ENCODE measurements at regions not wholly inside any gene's neighbourhood (a gene's known extent, or its start where the extent isn't known, plus 50 kb on each side); places are given as distances from the start of the nearest gene placed in this dataset.

- DNase-seq: no peak
Observed at GRCh38 chr6:132977413-132977812, 163.0 kb downstream of the RPS12 start.

GRCh38 chr6:132978685-132979084 lies 164.3 kb downstream of the RPS12 start:
- no peak for DNase-seq

GRCh38 chr6:132993738-132994137 lies 179.4 kb downstream of the RPS12 start:
- DNase-seq: no peak

- DNase-seq: no peak
Observed at GRCh38 chr6:132995009-132995408, 180.6 kb downstream of the RPS12 start.

GRCh38 chr6:132995432-132995831 lies 181.1 kb downstream of the RPS12 start:
- no peak for DNase-seq

- DNase-seq: no peak
Observed at GRCh38 chr6:132998418-132998817, 184.0 kb downstream of the RPS12 start.

GRCh38 chr6:133001040-133001565 lies 186.7 kb downstream of the RPS12 start:
- no peak for DNase-seq

- no peak for DNase-seq
Observed at GRCh38 chr6:133004304-133004884, 190.0 kb downstream of the RPS12 start.

- no peak for DNase-seq
Observed at GRCh38 chr6:133012774-133013173, 198.4 kb downstream of the RPS12 start.

- no peak for DNase-seq
Observed at GRCh38 chr6:133016631-133017030, 202.3 kb downstream of the RPS12 start.

- DNase-seq: no peak
Observed at GRCh38 chr6:133017581-133017980, 203.2 kb downstream of the RPS12 start.

GRCh38 chr6:133026705-133027104 lies 212.3 kb downstream of the RPS12 start:
- DNase-seq: no peak

GRCh38 chr6:133033263-133033662 lies 207.9 kb upstream of the EYA4 start:
- no peak for DNase-seq

- DNase-seq: no peak
Observed at GRCh38 chr6:133034509-133035206, 206.5 kb upstream of the EYA4 start.

- DNase-seq: no peak
Observed at GRCh38 chr6:133040094-133040802, 200.9 kb upstream of the EYA4 start.

GRCh38 chr6:133040803-133041419 lies 200.2 kb upstream of the EYA4 start:
- DNase-seq: no peak

GRCh38 chr6:133042550-133043120 lies 198.5 kb upstream of the EYA4 start:
- no peak for DNase-seq

- DNase-seq: no peak
Observed at GRCh38 chr6:133046576-133046975, 194.6 kb upstream of the EYA4 start.

GRCh38 chr6:133047065-133047665 lies 194.0 kb upstream of the EYA4 start:
- no peak for DNase-seq

GRCh38 chr6:133047706-133048105 lies 193.5 kb upstream of the EYA4 start:
- DNase-seq: no peak

GRCh38 chr6:133051240-133051639 lies 189.9 kb upstream of the EYA4 start:
- no peak for DNase-seq

- DNase-seq: no peak
Observed at GRCh38 chr6:133052465-133052864, 188.7 kb upstream of the EYA4 start.
